ENCODE measurements at regions not wholly inside any gene's neighbourhood (a gene's known extent, or its start where the extent isn't known, plus 50 kb on each side); places are given as distances from the start of the nearest gene placed in this dataset.

DNA sequence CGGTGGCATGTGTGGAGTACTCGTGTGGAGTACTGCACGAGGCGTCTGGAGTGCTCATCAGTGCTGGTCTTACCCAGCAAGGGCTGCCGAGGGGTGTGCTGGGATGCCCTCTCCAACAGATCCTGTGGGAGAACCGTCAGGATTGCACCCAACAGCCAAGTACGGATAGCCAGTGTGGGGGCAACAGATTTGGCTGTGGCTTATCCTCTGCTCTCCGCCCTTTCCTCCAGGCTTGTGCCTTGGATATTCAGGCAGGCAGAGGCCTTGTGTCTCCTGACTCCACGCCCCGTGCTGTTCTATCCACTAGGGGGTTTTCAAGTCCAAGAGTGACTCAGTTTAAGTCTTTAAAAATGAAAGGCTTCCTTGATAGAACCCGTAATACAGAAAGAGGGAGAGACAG is 321.0 kb upstream of the HS6ST1 start:
- no peak for DNase-seq (ENCODE audit: low read depth)
- H3K4me3 ChIP-seq (replicated peaks; ENCODE audit: low read depth, low read length), result no peak overlapping the region
- TF ChIP-seq, protein P1, sequence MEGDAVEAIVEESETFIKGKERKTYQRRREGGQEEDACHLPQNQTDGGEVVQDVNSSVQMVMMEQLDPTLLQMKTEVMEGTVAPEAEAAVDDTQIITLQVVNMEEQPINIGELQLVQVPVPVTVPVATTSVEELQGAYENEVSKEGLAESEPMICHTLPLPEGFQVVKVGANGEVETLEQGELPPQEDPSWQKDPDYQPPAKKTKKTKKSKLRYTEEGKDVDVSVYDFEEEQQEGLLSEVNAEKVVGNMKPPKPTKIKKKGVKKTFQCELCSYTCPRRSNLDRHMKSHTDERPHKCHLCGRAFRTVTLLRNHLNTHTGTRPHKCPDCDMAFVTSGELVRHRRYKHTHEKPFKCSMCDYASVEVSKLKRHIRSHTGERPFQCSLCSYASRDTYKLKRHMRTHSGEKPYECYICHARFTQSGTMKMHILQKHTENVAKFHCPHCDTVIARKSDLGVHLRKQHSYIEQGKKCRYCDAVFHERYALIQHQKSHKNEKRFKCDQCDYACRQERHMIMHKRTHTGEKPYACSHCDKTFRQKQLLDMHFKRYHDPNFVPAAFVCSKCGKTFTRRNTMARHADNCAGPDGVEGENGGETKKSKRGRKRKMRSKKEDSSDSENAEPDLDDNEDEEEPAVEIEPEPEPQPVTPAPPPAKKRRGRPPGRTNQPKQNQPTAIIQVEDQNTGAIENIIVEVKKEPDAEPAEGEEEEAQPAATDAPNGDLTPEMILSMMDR (IDR thresholded peaks at IDR 0.05; ENCODE audit: low read length, missing control alignments), result no peak

DNA sequence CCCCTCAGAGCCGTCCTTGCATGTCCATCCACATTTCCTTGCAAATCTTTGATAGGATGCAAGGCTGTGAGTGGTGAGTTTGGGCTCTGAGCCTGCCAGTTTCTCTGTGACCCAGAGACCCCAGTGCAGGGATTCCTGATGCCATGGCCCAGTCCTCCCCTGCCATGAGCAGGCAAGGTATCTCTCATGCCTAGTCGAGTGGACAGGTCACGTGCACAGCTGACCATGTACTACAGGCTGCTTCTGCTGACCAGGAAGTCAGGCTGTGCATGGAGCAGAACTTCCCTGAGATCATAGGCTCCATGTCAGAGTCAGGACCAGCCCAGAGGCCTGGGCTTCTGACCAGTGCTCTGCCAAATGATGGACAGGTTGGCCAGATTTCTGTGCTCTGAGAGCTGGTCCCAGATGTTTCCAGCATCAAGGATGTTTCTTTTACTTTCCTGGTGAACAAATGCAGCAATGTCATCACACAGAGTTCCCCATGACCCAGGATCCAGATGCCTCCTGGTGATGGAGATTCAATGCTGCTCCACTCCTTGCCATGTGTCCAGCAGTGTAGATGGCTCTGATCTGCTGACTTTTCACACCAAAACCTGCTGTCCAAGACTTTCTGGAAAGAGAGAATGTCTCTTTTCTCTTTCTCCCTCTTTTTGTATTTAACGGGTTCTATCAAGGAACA is 321.6 kb upstream of the HS6ST1 start:
- no peak for DNase-seq (ENCODE audit: low read depth)
- H3K4me3 ChIP-seq (replicated peaks; ENCODE audit: low read depth, low read length), result no peak overlapping the region
- TF ChIP-seq, protein P1 (IDR thresholded peaks at IDR 0.05; ENCODE audit: low read length, missing control alignments), result no peak

DNA sequence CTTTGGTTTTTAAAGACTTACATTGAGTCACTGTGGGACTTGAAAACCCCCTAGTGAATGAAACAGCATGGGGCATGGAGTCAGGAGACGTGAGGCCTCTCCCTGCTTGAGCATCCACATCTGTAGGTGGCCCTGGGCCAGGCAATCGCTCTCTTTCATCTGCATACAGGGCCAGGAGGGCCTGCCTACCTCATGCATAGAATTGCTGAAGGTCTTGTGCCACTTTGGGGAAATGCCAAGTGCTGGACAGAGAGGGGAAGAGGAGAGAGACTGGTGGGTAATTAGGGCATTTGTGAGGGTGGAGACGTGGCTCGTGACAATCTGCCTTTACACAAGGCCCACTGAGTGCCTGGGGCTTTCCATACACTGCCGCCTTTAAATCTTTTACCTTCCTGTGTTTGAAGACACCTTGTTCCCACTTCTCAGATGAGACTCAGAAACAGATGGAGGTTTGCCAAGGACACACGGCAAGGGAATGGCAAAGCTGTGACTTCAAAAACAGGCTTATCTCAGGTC is 322.2 kb upstream of the HS6ST1 start:
- TF ChIP-seq, protein P1 (IDR thresholded peaks at IDR 0.05; ENCODE audit: low read length, missing control alignments), result no peak
- H3K4me3 ChIP-seq (replicated peaks; ENCODE audit: low read depth, low read length), result no peak overlapping the region
- no peak for DNase-seq (ENCODE audit: low read depth)

DNA sequence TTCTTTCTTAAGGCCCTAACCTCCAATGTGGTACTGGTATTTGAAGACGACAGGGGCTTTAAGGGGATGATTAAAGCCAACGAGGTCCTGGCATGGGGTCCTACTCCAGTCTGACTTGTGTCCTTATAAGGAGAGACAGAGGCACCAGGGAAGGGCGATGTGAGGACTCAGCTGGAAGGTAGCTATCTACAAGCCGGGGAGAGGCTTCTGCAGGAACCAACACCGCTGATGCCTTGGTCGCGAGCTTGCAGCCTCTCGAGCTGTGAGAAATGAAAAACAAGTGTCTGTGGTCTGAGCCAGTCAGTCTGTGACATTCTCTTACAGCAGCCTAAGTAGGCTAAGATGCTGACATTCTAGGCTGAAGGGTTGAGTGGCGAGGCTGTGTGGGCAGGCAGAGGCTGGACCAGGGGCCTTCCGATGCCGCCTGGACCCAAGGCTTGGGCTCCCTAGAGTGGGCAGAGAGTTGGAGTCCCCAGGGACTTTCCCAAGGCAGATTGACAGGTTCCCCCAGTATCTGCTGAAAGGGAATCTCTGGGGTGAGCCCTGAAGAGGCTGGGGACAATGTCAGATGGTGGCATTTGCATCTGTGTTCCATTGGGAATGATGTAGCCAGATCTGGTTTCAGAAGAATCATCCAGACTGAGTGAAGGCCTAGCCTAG is 322.9 kb upstream of the HS6ST1 start:
- no peak for DNase-seq (ENCODE audit: low read depth)
- TF ChIP-seq, protein P1 (IDR thresholded peaks at IDR 0.05; ENCODE audit: low read length, missing control alignments), result no peak
- no peak overlapping the region for H3K4me3 ChIP-seq (replicated peaks; ENCODE audit: low read depth, low read length)

DNA sequence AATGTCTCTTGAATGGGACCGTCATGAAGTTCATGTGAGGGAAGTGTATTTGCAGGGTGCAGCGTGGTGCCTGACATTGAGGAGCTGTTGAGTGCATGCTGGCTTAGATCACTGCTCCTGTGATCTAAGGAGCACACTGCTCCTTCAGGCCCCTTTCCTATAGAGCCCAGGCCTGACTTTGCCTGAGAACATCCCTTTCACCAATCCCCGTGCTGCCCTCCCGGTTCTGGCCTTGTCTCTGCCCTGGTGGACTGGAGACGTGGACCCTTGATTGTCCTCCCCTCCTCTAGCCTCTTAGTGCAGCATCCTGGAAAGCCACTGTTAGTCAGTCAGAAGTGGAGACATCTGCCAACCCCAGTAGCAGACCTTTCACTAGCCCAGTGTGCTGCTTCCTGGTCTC is 323.6 kb upstream of the HS6ST1 start:
- TF ChIP-seq, protein P1 (IDR thresholded peaks at IDR 0.05; ENCODE audit: low read length, missing control alignments), result no peak
- H3K4me3 ChIP-seq (replicated peaks; ENCODE audit: low read depth, low read length), result no peak overlapping the region
- DNase-seq (ENCODE audit: low read depth), result no peak

DNA sequence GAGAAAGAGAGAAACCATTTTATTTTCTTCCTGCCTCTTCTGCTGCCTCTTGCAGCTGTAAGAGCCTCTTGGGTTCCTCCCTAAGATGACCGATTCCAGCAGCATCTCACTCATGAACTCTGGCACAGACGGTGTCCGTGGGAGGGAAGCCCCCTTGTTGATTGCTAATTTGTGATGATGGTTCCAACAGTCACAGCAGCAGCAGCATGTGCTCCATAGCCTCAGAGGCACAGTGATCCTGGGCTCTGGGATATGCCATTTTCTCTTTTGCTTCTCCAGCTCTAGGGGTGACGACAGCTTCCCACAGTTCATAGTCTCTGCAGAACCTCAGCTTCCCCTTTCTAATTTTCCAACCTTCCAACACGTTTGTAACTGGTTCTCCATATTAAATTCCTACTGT is 324.2 kb upstream of the HS6ST1 start:
- no peak for DNase-seq (ENCODE audit: low read depth)
- H3K4me3 ChIP-seq (replicated peaks; ENCODE audit: low read depth, low read length), result no peak overlapping the region
- TF ChIP-seq, protein P1 (IDR thresholded peaks at IDR 0.05; ENCODE audit: low read length, missing control alignments), result no peak
